ENCODE measurements at regions not wholly inside any gene's neighbourhood (a gene's known extent, or its start where the extent isn't known, plus 50 kb on each side); places are given as distances from the start of the nearest gene placed in this dataset.

DNA sequence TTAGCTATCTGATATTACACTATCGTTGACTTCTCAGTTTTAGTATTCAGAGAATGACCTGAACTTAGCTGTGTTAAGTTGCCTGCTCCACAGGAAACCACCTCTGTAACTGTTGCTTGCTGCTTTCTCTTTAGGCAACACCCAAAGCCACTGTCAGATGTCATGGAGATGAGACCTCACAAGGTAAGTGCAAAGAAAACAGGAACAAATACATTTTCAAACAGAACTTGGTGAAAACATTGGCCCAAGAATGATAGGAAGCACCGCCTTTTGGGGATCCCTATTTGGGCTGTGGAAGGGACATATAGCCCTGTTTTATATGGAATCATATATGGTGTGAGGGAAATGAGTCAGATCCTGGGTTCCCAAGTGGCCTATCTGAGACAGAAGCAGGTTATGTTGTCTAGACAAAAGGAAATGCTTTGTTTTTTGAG is 143.4 kb downstream of the UBE2E3 start:
- Mint-ChIP-seq H3K4me3 (peak overlapping the region; percentile 76 to 90 (median 80)), H3K36me3 (peaks cover 15 to 16% of the 10 kb centered on the region in 2 donors), H3K27me3 (no peaks in the 10 kb centered on the region), H3K4me1 (peaks cover 43 to 76% (median 50%) of the 10 kb centered on the region in 4 donors), H3K9me3 (peaks cover 0 to 16% (median 3%) of the 10 kb centered on the region in 8 donors), H3K27ac (peak overlapping the region; percentile 96 to 99 (median 97))
- Histone ChIP-seq H3K9me3 (ENCODE audit: control insufficient read depth in 1 of 2, low read length in 2 of 2) (no peaks in the 10 kb centered on the region), H3K4me1 (ENCODE audit: insufficient read depth, low read length) (peaks cover 83% of the 10 kb centered on the region), H3K4me3 (ENCODE audit: low read length in 2 of 2) (peak overlapping the region in 1 of 2 donors; percentile 36), H3K27ac (ENCODE audit: low read depth, low read length) (peak overlapping the region; percentile 78), H3K36me3 (ENCODE audit: insufficient read depth, low read length) (no peaks in the 10 kb centered on the region), H3K27me3 (ENCODE audit: insufficient read depth, low read length) (no peaks in the 10 kb centered on the region)
- POLR2A ChIA-PET (ENCODE audit: partially characterized antibody) = interaction anchor here (0.6 to 10.8 kb wide), 20 partner anchors 8 to 345 kb away, joined by 3 to 296 read pairs (median 6); partner anchors contain the start of gene ITGA4
- intact Hi-C loops (cut with micrococcal nuclease) = loop anchor here (1.0 to 5.0 kb wide), 7 partner anchors 17 to 1117 kb away; partner anchors contain the start of genes CWC22 and ITGA4
- CTCF ChIA-PET (ENCODE audit: partially characterized antibody) = interaction anchor here (0.8 to 5.4 kb wide), 6 partner anchors 11 to 344 kb away, joined by 3 to 34 read pairs (median 4); partner anchors contain the start of gene ITGA4
- peak; percentile 78 to 89 (median 87) for DNase-seq

DNA sequence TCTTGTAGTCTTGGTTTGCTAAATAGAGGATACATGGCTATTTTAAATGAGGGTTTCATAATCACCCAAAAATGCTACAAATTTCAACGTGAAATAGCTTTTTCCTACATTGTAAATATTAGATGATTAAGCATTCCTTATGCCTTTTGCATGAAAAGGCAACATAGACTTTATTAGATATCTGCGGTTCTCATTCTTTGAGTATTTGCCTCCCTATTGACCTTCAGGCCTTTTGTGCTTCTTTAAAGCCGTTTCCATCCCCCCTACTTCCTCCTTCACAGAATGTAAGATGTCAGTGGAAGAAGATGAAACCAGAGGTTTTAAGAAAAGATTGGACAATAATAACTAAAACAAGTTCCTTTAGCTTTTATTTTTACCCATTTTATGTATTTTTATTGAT is 144.1 kb downstream of the UBE2E3 start:
- Mint-ChIP-seq H3K27ac (peak overlapping the region; percentile 96 to 99 (median 97)), H3K4me1 (peaks cover 44 to 77% (median 52%) of the 10 kb centered on the region in 4 donors), H3K27me3 (no peaks in the 10 kb centered on the region), H3K9me3 (peaks cover 0 to 12% (median 3%) of the 10 kb centered on the region in 8 donors), H3K4me3 (peak overlapping the region; percentile 76 to 90 (median 80)), H3K36me3 (peaks cover 16% of the 10 kb centered on the region in 2 donors)
- no peaks in the 10 kb centered on the region for H3K9me3 ChIP-seq (ENCODE audit: control insufficient read depth in 1 of 2, low read length in 2 of 2)
- no peaks in the 10 kb centered on the region for H3K27me3 ChIP-seq (ENCODE audit: insufficient read depth, low read length)
- CTCF ChIA-PET (ENCODE audit: partially characterized antibody) = interaction anchor here (0.7 to 5.4 kb wide), 11 partner anchors 12 to 343 kb away, joined by 3 to 34 read pairs (median 4); partner anchors contain the start of gene ITGA4
- H3K4me3 ChIP-seq (ENCODE audit: low read length in 2 of 2) = peak overlapping the region in 1 of 2 donors; percentile 36
- intact Hi-C loops (cut with micrococcal nuclease) = loop anchor here (2.0 to 5.0 kb wide), 5 partner anchors 40 to 1117 kb away; partner anchors contain the start of genes CWC22 and ITGA4
- H3K4me1 ChIP-seq (ENCODE audit: insufficient read depth, low read length) = peaks cover 87% of the 10 kb centered on the region
- H3K36me3 ChIP-seq (ENCODE audit: insufficient read depth, low read length) = no peaks in the 10 kb centered on the region
- DNase-seq = no peak
- POLR2A ChIA-PET (ENCODE audit: partially characterized antibody) = interaction anchor here (0.6 to 10.8 kb wide), 22 partner anchors 9 to 342 kb away, joined by 3 to 296 read pairs (median 10); partner anchors contain the start of gene ITGA4
- peak overlapping the region; percentile 78 for H3K27ac ChIP-seq (ENCODE audit: low read depth, low read length)

DNA sequence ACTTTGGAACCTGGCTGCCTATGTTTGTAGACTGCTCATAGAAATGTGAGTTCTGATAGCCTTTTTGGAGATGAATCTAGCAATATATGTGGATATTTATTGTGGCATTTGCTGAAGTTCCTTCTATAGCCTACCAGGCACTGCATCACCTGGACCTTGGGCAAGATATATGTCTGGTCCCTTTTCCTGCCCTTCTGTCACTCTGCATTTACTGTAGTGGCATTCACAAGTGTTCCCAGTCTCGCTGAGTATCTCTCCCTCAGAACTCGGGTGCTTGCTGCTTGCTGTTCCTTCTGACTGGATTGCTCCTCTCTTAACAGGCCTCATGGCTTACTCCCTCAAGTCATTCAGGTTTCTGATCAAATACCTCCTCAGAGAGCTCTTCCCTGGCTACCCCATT is 145.0 kb downstream of the UBE2E3 start:
- Histone ChIP-seq H3K27me3 (ENCODE audit: insufficient read depth, low read length) (no peaks in the 10 kb centered on the region), H3K4me3 (ENCODE audit: low read length in 2 of 2) (peak overlapping the region; percentile 14 to 26), H3K36me3 (ENCODE audit: insufficient read depth, low read length) (no peaks in the 10 kb centered on the region), H3K27ac (ENCODE audit: low read depth, low read length) (peak overlapping the region; percentile 78), H3K9me3 (ENCODE audit: control insufficient read depth in 1 of 2, low read length in 2 of 2) (no peaks in the 10 kb centered on the region), H3K4me1 (ENCODE audit: insufficient read depth, low read length) (peaks cover 86% of the 10 kb centered on the region)
- intact Hi-C loops (cut with micrococcal nuclease) = loop anchor here (1.0 to 2.0 kb wide), 3 partner anchors 15 to 179 kb away; no protein-coding TSS in a partner anchor
- CTCF ChIA-PET (ENCODE audit: partially characterized antibody) = interaction anchor here (0.7 to 5.4 kb wide), 11 partner anchors 15 to 334 kb away, joined by 3 to 34 read pairs (median 4); partner anchors contain the start of gene ITGA4
- Mint-ChIP-seq H3K4me1 (peaks cover 47 to 81% (median 55%) of the 10 kb centered on the region in 4 donors), H3K27ac (peak overlapping the region; percentile 96 to 99 (median 97)), H3K27me3 (no peaks in the 10 kb centered on the region), H3K4me3 (peak overlapping the region; percentile 73 to 84 (median 81)), H3K9me3 (peaks cover 0 to 12% (median 5%) of the 10 kb centered on the region in 8 donors), H3K36me3 (peaks cover 17 to 20% of the 10 kb centered on the region in 2 donors)
- POLR2A ChIA-PET (ENCODE audit: partially characterized antibody) = interaction anchor here (0.6 to 10.8 kb wide), 21 partner anchors 8 to 341 kb away, joined by 3 to 296 read pairs (median 10); partner anchors contain the start of gene ITGA4
- no peak for DNase-seq

DNA sequence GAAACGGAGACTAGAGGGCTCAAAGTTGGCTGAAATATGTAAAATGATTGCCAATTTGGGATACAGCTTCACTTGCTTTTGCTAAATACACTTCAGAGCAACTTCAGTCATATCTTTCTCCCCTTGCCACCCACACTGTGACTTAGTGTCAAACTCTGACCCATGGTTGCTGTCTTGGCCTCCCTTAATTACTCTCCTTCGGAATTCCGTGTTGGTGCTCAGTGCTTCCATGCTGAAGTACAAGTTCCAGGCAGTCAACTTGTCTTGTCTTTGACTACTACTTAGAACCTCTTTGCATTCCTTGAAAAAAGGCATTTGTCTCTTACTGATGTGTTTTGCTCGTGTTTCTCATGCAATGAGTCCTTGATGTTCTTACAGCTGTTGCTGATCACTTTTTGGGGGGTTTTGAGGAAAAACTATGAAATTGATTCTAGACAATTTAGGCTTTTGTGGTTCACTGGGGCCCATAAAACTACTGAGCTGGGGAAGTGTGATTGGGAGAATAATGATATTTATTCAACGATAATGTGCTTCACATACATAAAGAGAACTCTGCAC is 146.0 kb downstream of the UBE2E3 start:
- H3K27ac Mint-ChIP-seq = peak overlapping the region; percentile 96 to 99 (median 97)
- Histone ChIP-seq H3K4me3 (ENCODE audit: low read length in 2 of 2) (peak overlapping the region in 1 of 2 donors; percentile 18), H3K27me3 (ENCODE audit: insufficient read depth, low read length) (no peaks in the 10 kb centered on the region), H3K4me1 (ENCODE audit: insufficient read depth, low read length) (peaks cover 84% of the 10 kb centered on the region), H3K9me3 (ENCODE audit: control insufficient read depth in 1 of 2, low read length in 2 of 2) (no peaks in the 10 kb centered on the region), H3K27ac (ENCODE audit: low read depth, low read length) (peak overlapping the region; percentile 78), H3K36me3 (ENCODE audit: insufficient read depth, low read length) (no peaks in the 10 kb centered on the region)
- peaks cover 0 to 5% (median 2%) of the 10 kb centered on the region in 8 donors for H3K9me3 Mint-ChIP-seq
- CTCF ChIA-PET (ENCODE audit: partially characterized antibody) = interaction anchor here (0.8 to 5.4 kb wide), 9 partner anchors 9 to 331 kb away, joined by 3 to 34 read pairs (median 4); partner anchors contain the start of gene ITGA4
- peak overlapping the region; percentile 76 to 84 (median 80) for H3K4me3 Mint-ChIP-seq
- POLR2A ChIA-PET (ENCODE audit: partially characterized antibody) = interaction anchor here (0.9 to 10.8 kb wide), 19 partner anchors 10 to 332 kb away, joined by 3 to 296 read pairs (median 8); partner anchors contain the start of gene ITGA4
- no peak for DNase-seq
- peaks cover 12 to 28% of the 10 kb centered on the region in 2 donors for H3K36me3 Mint-ChIP-seq
- H3K27me3 Mint-ChIP-seq = no peaks in the 10 kb centered on the region
- intact Hi-C loops (cut with micrococcal nuclease) = no loop called here
- H3K4me1 Mint-ChIP-seq = peaks cover 42 to 81% (median 52%) of the 10 kb centered on the region in 4 donors

DNA sequence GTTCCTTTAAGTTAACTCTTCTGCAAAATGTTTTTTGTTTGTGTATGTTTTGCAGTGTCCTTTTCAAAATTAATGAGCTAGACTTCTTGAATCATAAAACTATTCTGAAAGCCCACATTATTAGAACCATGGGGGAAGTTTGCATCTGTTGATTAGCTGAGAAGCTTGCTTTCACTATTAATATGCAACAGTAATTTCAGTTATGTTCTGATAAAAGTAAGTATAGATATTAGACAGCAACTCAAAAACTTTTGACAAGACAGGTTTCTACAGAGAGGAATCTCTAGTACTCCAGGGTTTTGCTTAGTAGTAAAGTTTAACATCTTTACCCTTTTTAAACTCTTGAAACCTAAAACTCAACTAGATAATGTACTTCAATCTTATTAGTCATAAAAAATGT is 147.8 kb downstream of the UBE2E3 start:
- H3K27me3 ChIP-seq (ENCODE audit: insufficient read depth, low read length) = no peaks in the 10 kb centered on the region
- Mint-ChIP-seq H3K36me3 (peaks cover 13 to 30% of the 10 kb centered on the region in 2 donors), H3K27me3 (no peaks in the 10 kb centered on the region), H3K4me1 (peaks cover 41 to 86% (median 51%) of the 10 kb centered on the region in 4 donors), H3K4me3 (peak overlapping the region; percentile 20 to 80 (median 72)), H3K27ac (peak overlapping the region; percentile 76 to 99 (median 96)), H3K9me3 (peaks cover 0 to 7% (median 2%) of the 10 kb centered on the region in 8 donors)
- peak overlapping the region; percentile 19 for H3K27ac ChIP-seq (ENCODE audit: low read depth, low read length)
- H3K9me3 ChIP-seq (ENCODE audit: control insufficient read depth in 1 of 2, low read length in 2 of 2) = no peaks in the 10 kb centered on the region
- peak overlapping the region; percentile 5 to 25 for H3K4me3 ChIP-seq (ENCODE audit: low read length in 2 of 2)
- no peaks in the 10 kb centered on the region for H3K36me3 ChIP-seq (ENCODE audit: insufficient read depth, low read length)
- intact Hi-C loops (cut with micrococcal nuclease) = no loop called here
- H3K4me1 ChIP-seq (ENCODE audit: insufficient read depth, low read length) = peaks cover 80% of the 10 kb centered on the region
- DNase-seq = no peak
- ChIA-PET CTCF (ENCODE audit: partially characterized antibody) (interaction anchor here (5.4 kb wide), 1 partner anchor 24 kb away, joined by 34 read pairs; no protein-coding TSS in a partner anchor), POLR2A (ENCODE audit: partially characterized antibody) (interaction anchor here (1.0 to 10.8 kb wide), 13 partner anchors 9 to 330 kb away, joined by 3 to 296 read pairs (median 7); partner anchors contain the start of gene ITGA4)

DNA sequence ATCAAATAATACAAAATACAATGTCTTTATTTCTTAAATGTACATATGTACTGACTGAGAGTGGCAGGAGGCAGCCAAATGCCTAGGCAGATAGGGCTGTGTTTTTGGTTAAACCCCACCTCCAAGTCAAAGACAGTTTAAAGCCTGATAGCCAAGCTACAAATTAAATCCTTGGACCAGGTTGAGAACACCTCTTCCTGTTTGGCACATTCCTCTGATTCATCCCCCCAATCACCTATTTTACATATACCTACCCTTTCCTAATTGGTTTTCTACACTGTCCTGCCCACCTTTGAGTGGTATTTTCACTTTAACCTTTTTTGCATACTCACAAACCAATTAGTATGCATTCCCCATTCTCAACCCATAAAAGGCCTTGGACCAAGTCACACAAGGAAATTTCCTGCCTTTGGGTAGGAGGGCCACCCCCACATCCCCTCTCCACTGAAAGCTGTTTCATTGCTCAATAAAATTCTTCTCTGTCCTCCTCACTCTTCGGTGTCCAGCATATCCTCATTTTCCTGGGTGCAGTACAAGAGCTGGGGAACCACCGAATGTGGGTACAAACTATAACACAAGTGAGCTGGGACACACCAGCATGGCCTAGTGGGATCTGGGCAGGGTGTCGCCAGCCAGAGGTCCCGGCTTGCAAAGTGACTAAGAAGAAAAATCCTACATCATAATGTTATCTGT is 149.1 kb downstream of the UBE2E3 start:
- H3K27ac Mint-ChIP-seq = peak overlapping the region; percentile 66 to 96 (median 88)
- peaks cover 20 to 34% of the 10 kb centered on the region in 2 donors for H3K36me3 Mint-ChIP-seq
- peak overlapping the region in 7 of 8 donors; percentile 35 to 83 (median 62) for H3K4me3 Mint-ChIP-seq
- Histone ChIP-seq H3K9me3 (ENCODE audit: control insufficient read depth in 1 of 2, low read length in 2 of 2) (no peaks in the 10 kb centered on the region), H3K27me3 (ENCODE audit: insufficient read depth, low read length) (no peaks in the 10 kb centered on the region), H3K27ac (ENCODE audit: low read depth, low read length) (peak overlapping the region; percentile 39), H3K4me3 (ENCODE audit: low read length in 2 of 2) (peak overlapping the region in 1 of 2 donors; percentile 33), H3K4me1 (ENCODE audit: insufficient read depth, low read length) (peaks cover 77% of the 10 kb centered on the region), H3K36me3 (ENCODE audit: insufficient read depth, low read length) (no peaks in the 10 kb centered on the region)
- POLR2A ChIA-PET (ENCODE audit: partially characterized antibody) = interaction anchor here (0.6 to 10.8 kb wide), 8 partner anchors 14 to 329 kb away, joined by 3 to 296 read pairs (median 4); partner anchors contain the start of gene ITGA4
- H3K4me1 Mint-ChIP-seq = peaks cover 36 to 82% (median 46%) of the 10 kb centered on the region in 4 donors
- H3K27me3 Mint-ChIP-seq = no peaks in the 10 kb centered on the region
- peaks cover 0 to 12% (median 2%) of the 10 kb centered on the region in 8 donors for H3K9me3 Mint-ChIP-seq
- CTCF ChIA-PET (ENCODE audit: partially characterized antibody) = interaction anchor here (0.8 to 1.5 kb wide), 3 partner anchors 11 to 24 kb away, joined by 3 read pairs; no protein-coding TSS in a partner anchor
- intact Hi-C loops (cut with micrococcal nuclease) = no loop called here
- DNase-seq = no peak

Data from CD4-positive, alpha-beta memory T cell (primary cell).